HepG2 (cell line): ENCODE measurements at regions not wholly inside any gene's neighbourhood (a gene's known extent, or its start where the extent isn't known, plus 50 kb on each side); places are given as distances from the start of the nearest gene placed in this dataset.

Experiments
- CEBPB ChIP-seq: IDR thresholded peaks from 2 replicates; pipeline ENCODE4 v1.6.1; 2011; ENCODE audit warnings: low read depth, low read length, improper control_type of control experiment, borderline replicate concordance
- CENPX ChIP-seq: sonication (generic); formaldehyde crosslinking; IDR thresholded peaks from 2 replicates; pipeline ENCODE4 v1.9.0; 2021; ENCODE audit warnings: mild to moderate bottlenecking, missing genetic modification reagents, moderate library complexity
- FOXK1 ChIP-seq: sonication (generic); formaldehyde crosslinking; IDR thresholded peaks from 2 replicates; pipeline ENCODE4 v1.4.0; 2020; ENCODE audit warnings: low read depth, missing genetic modification reagents, borderline replicate concordance
- FOXK2 ChIP-seq: fragments of 450-650 bp; IDR thresholded peaks from 2 replicates; pipeline ENCODE4 v1.6.1; 2016
- GATAD2A ChIP-seq: IDR thresholded peaks from 2 replicates; pipeline ENCODE4 v1.6.1; 2016
- HOXA5 ChIP-seq: sonication (generic); formaldehyde crosslinking; IDR thresholded peaks from 2 replicates; pipeline ENCODE4 v1.4.0; 2020; ENCODE audit warnings: missing genetic modification reagents
- NFIC ChIP-seq: IDR thresholded peaks from 2 replicates; pipeline ENCODE4 v1.6.1; 2012; ENCODE audit warnings: mild to moderate bottlenecking, low read length, inconsistent platforms
- PAF1 ChIP-seq: IDR thresholded peaks from 2 replicates; pipeline ENCODE4 v1.6.1; 2016; ENCODE audit warnings: missing genetic modification reagents, missing compliant biosample characterization
- RFXANK ChIP-seq: IDR thresholded peaks from 2 replicates; pipeline ENCODE4 v1.6.1; 2016
- RNF2 ChIP-seq: fragments of 450-650 bp; conservative IDR thresholded peaks from 2 replicates; pipeline ENCODE4 v1.6.1; 2016; ENCODE audit warnings: low read depth
- TBX3 ChIP-seq: fragments of 450-650 bp; IDR thresholded peaks from 2 replicates; pipeline ENCODE4 v1.6.1; 2017; ENCODE audit warnings: antibody characterized with exemption, mild to moderate bottlenecking, inconsistent platforms, borderline replicate concordance
- ZFYVE20 ChIP-seq: sonication (generic); formaldehyde crosslinking; IDR thresholded peaks from 2 replicates; pipeline ENCODE4 v1.8.0; 2023; ENCODE audit warnings: low read depth, mild to moderate bottlenecking, moderate library complexity, missing genetic modification reagents, borderline replicate concordance
- ZNF30 ChIP-seq: sonication (generic); formaldehyde crosslinking; IDR thresholded peaks from 2 replicates; pipeline ENCODE4 v1.5.0; 2020; ENCODE audit warnings: mild to moderate bottlenecking, missing genetic modification reagents
- ZNF468 ChIP-seq: sonication (generic); formaldehyde crosslinking; IDR thresholded peaks from 2 replicates; pipeline ENCODE4 v1.8.0; 2022; ENCODE audit warnings: mild to moderate bottlenecking, moderate library complexity, missing genetic modification reagents
- ZNF496 ChIP-seq: sonication (generic); formaldehyde crosslinking; IDR thresholded peaks from 2 replicates; pipeline ENCODE4 v1.8.1; 2023; ENCODE audit warnings: mild to moderate bottlenecking, moderate library complexity, missing genetic modification reagents; ENCODE audit not compliant: insufficient replicate concordance
- ZNF510 ChIP-seq: sonication (generic); formaldehyde crosslinking; IDR thresholded peaks from 2 replicates; pipeline ENCODE4 v1.4.0; 2020; ENCODE audit warnings: low read depth, mild to moderate bottlenecking, missing genetic modification reagents
- ZNF672 ChIP-seq: sonication (generic); formaldehyde crosslinking; IDR thresholded peaks from 2 replicates; pipeline ENCODE4 v1.8.1; 2022; ENCODE audit warnings: missing genetic modification reagents
- TF ChIP-seq, protein P1 (sequence below): sonication (generic); formaldehyde crosslinking; IDR thresholded peaks from 2 replicates; pipeline ENCODE4 v1.8.0; 2022; ENCODE audit warnings: mild to moderate bottlenecking, missing genetic modification reagents, borderline replicate concordance
- TF ChIP-seq, protein P2 (sequence below): sonication (generic); formaldehyde crosslinking; IDR thresholded peaks from 2 replicates; pipeline ENCODE4 v1.4.0; 2020; ENCODE audit warnings: missing genetic modification reagents, mild to moderate bottlenecking, borderline replicate concordance
- TF ChIP-seq, protein P3 (sequence below): sonication (generic); formaldehyde crosslinking; IDR thresholded peaks from 2 replicates; pipeline ENCODE4 v1.4.0; 2020; ENCODE audit warnings: mild to moderate bottlenecking, low read depth, missing genetic modification reagents
- TF ChIP-seq, protein P4 (sequence below): sonication (generic); formaldehyde crosslinking; IDR thresholded peaks from 2 replicates; pipeline ENCODE4 v1.4.0; 2020; ENCODE audit warnings: mild to moderate bottlenecking, missing genetic modification reagents
- TF ChIP-seq, protein P5 (sequence below): sonication (generic); formaldehyde crosslinking; IDR thresholded peaks from 2 replicates; pipeline ENCODE4 v1.4.0; 2020; ENCODE audit warnings: missing genetic modification reagents, borderline replicate concordance

DNA sequence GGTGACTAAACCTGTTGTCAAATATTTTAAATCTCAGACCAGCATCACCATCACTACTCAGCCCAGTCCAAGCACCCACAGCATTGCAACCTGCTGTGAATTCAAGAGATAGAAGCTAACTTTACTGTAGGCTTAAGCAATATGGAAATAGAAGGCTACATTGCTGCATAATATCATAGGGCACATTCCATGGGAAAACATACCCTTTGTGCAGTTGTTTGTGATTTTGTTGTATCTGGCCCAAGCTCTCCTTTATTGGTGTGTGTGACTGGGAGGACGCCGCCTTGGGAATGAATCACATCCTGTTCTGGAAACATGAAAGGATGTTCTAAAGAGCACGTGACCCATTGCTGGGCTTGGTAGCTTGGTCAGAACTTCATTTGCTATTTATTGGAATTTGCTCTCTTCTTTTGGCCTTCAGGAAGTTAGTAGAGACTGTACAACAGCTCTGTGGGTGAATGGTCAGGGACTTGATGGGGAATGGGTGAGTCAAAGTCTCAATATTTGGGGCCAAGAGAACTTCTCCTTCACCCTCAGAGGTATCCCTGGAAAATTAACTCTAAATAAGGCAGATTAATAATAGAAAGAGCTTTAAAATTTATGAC, 106.8 kb upstream of the SERPINE2 start (continued):
- TF ChIP-seq, protein P1, sequence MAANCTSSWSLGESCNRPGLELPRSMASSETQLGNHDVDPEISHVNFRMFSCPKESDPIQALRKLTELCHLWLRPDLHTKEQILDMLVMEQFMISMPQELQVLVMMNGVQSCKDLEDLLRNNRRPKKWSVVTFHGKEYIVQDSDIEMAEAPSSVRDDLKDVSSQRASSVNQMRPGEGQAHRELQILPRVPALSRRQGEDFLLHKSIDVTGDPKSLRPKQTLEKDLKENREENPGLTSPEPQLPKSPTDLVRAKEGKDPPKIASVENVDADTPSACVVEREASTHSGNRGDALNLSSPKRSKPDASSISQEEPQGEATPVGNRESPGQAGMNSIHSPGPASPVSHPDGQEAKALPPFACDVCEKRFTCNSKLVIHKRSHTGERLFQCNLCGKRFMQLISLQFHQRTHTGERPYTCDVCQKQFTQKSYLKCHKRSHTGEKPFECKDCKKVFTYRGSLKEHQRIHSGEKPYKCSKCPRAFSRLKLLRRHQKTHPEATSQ (CRISPR knock-in tag), result no peak
- TF ChIP-seq, protein P2, sequence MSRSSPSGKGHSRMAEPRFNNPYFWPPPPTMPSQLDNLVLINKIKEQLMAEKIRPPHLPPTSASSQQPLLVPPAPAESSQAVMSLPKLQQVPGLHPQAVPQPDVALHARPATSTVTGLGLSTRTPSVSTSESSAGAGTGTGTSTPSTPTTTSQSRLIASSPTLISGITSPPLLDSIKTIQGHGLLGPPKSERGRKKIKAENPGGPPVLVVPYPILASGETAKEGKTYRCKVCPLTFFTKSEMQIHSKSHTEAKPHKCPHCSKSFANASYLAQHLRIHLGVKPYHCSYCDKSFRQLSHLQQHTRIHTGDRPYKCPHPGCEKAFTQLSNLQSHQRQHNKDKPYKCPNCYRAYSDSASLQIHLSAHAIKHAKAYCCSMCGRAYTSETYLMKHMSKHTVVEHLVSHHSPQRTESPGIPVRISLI (CRISPR knock-in tag), result peak; percentile 1; the same call in 1 of the 2 replicates
- TF ChIP-seq ZNF510 (CRISPR knock-in tag), result 0 out of 2 replicates have a peak, but pooled peaks have one; percentile 36
- TF ChIP-seq PAF1 (CRISPR knock-in tag), result no peak
- peak; percentile 20; the same call in 1 of the 2 replicates for TF ChIP-seq TBX3
- TF ChIP-seq, protein P3, sequence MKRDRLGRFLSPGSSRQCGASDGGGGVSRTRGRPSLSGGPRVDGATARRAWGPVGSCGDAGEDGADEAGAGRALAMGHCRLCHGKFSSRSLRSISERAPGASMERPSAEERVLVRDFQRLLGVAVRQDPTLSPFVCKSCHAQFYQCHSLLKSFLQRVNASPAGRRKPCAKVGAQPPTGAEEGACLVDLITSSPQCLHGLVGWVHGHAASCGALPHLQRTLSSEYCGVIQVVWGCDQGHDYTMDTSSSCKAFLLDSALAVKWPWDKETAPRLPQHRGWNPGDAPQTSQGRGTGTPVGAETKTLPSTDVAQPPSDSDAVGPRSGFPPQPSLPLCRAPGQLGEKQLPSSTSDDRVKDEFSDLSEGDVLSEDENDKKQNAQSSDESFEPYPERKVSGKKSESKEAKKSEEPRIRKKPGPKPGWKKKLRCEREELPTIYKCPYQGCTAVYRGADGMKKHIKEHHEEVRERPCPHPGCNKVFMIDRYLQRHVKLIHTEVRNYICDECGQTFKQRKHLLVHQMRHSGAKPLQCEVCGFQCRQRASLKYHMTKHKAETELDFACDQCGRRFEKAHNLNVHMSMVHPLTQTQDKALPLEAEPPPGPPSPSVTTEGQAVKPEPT (CRISPR knock-in tag), result no peak
- TF ChIP-seq GATAD2A (CRISPR knock-in tag), result peak; percentile 94
- TF ChIP-seq, protein P4, sequence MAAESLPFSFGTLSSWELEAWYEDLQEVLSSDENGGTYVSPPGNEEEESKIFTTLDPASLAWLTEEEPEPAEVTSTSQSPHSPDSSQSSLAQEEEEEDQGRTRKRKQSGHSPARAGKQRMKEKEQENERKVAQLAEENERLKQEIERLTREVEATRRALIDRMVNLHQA (CRISPR knock-in tag), result no peak
- TF ChIP-seq CENPX, result no peak
- peak; percentile 85 for TF ChIP-seq CEBPB
- TF ChIP-seq HOXA5 (CRISPR knock-in tag), result peak; percentile 21; the same call in 1 of the 2 replicates
- no peak for TF ChIP-seq ZNF30
- TF ChIP-seq FOXK2, result peak; percentile 72; the same call in 1 of the 2 replicates
- TF ChIP-seq RNF2, result no peak
- no peak for TF ChIP-seq ZNF496 (CRISPR knock-in tag)
- TF ChIP-seq ZFYVE20 (CRISPR knock-in tag), result no peak
- no peak for TF ChIP-seq ZNF468 (CRISPR knock-in tag)
- TF ChIP-seq NFIC, result peak; percentile 93
- TF ChIP-seq RFXANK (CRISPR knock-in tag), result no peak
- no peak for TF ChIP-seq ZNF672 (CRISPR knock-in tag)
- TF ChIP-seq, protein P5, sequence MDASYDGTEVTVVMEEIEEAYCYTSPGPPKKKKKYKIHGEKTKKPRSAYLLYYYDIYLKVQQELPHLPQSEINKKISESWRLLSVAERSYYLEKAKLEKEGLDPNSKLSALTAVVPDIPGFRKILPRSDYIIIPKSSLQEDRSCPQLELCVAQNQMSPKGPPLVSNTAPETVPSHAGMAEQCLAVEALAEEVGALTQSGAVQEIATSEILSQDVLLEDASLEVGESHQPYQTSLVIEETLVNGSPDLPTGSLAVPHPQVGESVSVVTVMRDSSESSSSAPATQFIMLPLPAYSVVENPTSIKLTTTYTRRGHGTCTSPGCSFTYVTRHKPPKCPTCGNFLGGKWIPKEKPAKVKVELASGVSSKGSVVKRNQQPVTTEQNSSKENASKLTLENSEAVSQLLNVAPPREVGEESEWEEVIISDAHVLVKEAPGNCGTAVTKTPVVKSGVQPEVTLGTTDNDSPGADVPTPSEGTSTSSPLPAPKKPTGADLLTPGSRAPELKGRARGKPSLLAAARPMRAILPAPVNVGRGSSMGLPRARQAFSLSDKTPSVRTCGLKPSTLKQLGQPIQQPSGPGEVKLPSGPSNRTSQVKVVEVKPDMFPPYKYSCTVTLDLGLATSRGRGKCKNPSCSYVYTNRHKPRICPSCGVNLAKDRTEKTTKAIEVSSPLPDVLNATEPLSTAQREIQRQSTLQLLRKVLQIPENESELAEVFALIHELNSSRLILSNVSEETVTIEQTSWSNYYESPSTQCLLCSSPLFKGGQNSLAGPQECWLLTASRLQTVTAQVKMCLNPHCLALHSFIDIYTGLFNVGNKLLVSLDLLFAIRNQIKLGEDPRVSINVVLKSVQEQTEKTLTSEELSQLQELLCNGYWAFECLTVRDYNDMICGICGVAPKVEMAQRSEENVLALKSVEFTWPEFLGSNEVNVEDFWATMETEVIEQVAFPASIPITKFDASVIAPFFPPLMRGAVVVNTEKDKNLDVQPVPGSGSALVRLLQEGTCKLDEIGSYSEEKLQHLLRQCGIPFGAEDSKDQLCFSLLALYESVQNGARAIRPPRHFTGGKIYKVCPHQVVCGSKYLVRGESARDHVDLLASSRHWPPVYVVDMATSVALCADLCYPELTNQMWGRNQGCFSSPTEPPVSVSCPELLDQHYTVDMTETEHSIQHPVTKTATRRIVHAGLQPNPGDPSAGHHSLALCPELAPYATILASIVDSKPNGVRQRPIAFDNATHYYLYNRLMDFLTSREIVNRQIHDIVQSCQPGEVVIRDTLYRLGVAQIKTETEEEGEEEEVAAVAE (CRISPR knock-in tag), result 0 out of 2 replicates have a peak, but pooled peaks have one; percentile 22
- peak; percentile 72; the same call in 1 of the 2 replicates for TF ChIP-seq FOXK1
